ENCODE measurements at regions not wholly inside any gene's neighbourhood (a gene's known extent, or its start where the extent isn't known, plus 50 kb on each side); places are given as distances from the start of the nearest gene placed in this dataset.

DNA sequence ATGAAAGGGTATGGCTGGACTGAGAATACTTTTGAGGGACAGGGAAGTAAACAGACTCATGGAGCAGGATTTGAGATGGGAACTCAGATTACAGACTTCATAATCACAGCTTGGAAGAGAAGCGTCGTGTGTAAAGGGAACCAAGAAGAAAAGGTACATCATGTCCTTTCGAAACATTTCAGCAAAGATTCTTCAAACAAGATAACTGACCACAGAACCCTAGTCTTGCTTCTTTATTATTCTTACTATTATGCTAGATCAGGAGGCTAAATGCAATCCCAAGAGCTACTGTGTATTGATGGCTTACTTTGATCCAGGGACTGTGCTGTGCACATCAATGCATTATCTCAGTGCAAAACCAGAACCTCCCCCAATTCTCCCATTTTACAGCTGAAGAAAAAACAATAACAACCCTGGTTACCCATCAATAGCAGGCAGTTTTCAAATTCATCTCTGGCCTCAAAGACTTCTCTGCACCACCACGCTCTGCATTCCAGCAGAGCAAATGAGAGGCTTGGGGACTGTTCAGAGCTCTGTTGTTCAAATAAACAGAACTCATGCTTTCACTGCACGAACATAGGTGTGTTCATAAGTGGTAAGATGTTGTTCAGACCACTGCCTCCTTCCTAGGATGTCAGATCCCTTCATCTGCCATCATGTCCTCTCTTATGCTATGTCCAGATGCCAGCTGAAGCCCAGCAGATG is 104.8 kb upstream of the NAV2 start:
- TF ChIP-seq, protein P1, sequence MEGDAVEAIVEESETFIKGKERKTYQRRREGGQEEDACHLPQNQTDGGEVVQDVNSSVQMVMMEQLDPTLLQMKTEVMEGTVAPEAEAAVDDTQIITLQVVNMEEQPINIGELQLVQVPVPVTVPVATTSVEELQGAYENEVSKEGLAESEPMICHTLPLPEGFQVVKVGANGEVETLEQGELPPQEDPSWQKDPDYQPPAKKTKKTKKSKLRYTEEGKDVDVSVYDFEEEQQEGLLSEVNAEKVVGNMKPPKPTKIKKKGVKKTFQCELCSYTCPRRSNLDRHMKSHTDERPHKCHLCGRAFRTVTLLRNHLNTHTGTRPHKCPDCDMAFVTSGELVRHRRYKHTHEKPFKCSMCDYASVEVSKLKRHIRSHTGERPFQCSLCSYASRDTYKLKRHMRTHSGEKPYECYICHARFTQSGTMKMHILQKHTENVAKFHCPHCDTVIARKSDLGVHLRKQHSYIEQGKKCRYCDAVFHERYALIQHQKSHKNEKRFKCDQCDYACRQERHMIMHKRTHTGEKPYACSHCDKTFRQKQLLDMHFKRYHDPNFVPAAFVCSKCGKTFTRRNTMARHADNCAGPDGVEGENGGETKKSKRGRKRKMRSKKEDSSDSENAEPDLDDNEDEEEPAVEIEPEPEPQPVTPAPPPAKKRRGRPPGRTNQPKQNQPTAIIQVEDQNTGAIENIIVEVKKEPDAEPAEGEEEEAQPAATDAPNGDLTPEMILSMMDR (conservative IDR thresholded peaks at IDR 0.05), result no peak
- no peak for TF ChIP-seq ZFX (IDR thresholded peaks at IDR 0.05)

All from C4-2B (cell line).